GM21825 (cell line): ENCODE measurements at regions not wholly inside any gene's neighbourhood (a gene's known extent, or its start where the extent isn't known, plus 50 kb on each side); places are given as distances from the start of the nearest gene placed in this dataset.
A peak's percentile ranks its signal among the peaks of the same experiment; 100 is the strongest.

Experiments
- ATAC-seq: cut with Tn5 transposase; IDR thresholded peaks from one replicate; pipeline ENCODE4 v1.9.1; 2021; ENCODE audit warnings: mild to moderate bottlenecking, moderate library complexity; ENCODE audit not compliant: unreplicated experiment

DNA sequence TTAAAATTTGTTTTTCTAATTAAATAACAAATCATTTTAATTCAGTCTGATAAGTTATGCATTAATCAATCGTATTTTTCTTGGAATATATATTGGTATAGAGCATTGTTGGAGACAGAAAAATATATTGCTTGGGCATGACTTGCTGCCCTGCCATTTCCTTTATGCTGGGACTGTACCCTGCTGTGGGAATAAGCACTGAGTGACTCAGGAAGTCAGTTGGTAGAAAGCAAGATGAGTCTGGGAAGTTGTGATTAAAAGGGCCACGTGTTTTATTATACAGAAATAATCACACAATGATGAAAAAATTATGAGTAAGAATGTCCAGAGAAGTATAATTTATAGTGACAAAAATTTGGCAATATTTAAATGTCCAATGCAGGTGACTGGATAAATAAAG, 139.5 kb downstream of the KIF18A start:
- no peak for ATAC-seq

DNA sequence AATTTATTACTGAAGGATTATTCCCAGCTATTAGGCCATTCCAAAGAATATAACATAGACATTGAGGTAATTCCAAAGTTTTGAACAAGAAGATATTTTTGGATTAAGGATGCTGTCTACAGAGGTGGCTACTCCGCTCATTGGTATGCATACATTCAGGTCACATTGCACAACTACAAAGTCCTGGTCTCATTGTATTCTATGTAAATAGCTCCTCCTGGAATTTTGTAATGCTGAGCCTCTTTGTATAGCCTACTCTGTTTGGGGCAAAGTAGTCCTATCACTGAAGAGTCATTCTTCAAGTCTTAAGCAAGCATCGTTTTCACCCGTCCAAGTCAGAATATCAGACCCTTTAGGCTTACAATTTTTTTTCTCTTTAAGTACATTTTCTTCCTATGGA, 142.4 kb downstream of the KIF18A start:
- no peak for ATAC-seq

DNA sequence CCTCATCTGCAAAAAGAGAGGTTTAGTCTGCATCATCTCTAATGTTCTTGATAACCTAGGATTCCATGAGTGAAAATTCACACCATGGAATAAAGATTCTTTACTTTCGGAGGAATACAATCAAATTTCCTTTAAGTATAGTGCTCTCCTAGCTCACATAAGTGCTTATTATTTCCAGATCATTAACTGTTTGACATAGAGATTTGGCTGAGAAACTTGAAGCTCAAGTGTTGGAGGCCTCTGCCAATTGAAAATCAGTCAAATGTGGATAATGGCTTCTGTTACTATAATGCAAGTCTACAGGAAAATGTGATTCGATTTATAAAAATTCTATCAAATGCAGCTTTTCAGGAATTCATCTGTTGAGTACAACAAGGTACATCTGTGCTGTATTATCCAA, 144.6 kb downstream of the KIF18A start:
- no peak for ATAC-seq

GRCh38 chr11:27949951-27950738, 157.8 kb downstream of the KIF18A start:
- ATAC-seq, result no peak

DNA sequence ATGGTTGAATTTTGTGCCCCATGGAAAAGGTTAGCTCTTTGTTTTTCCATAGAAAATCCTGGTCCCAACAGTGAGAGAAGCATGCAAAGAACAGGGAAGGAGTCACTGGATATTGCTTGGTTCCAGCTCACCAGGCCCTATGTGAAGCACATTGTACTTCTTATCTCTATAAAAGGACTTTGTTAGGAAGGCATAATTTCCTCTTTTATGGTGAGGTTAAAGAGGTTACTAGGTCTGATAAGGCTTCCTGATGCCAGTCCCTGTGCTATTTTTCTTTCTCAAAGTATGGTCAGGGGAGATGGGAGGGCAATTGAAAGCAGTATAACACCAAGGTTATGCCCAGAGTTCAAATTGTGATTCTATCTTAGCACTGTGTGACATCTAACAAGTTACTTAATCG, 162.6 kb downstream of the KIF18A start:
- no peak for ATAC-seq

- no peak for ATAC-seq
Observed at GRCh38 chr11:27938011-27938410, 169.9 kb downstream of the KIF18A start.

GRCh38 chr11:27934830-27935145, 173.2 kb downstream of the KIF18A start:
- no peak for ATAC-seq

GRCh38 chr11:27933992-27934829, 173.7 kb downstream of the KIF18A start:
- ATAC-seq, result no peak

GRCh38 chr11:27931770-27932169, 176.2 kb downstream of the KIF18A start:
- ATAC-seq, result no peak

DNA sequence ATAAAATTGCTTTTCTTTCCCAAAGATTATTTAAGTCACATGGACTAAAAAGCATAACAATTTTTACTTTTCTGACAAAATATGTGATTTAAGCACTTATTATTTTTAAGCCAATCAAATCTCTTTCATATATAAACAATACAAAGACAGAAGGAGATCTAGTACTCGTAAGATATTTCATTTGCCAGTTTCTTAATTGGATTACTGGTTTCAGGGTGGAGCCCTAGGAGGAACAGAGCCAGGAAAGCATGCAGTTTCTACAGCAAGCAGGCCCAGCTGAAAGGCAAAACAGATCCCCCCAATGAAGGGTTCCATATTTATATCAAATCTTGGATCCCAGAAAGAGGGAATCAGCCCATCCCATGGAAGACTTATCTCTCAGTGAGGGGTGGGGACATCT, 177.0 kb downstream of the KIF18A start:
- ATAC-seq, result no peak

GRCh38 chr11:27928809-27929208, 179.1 kb downstream of the KIF18A start:
- ATAC-seq, result no peak

DNA sequence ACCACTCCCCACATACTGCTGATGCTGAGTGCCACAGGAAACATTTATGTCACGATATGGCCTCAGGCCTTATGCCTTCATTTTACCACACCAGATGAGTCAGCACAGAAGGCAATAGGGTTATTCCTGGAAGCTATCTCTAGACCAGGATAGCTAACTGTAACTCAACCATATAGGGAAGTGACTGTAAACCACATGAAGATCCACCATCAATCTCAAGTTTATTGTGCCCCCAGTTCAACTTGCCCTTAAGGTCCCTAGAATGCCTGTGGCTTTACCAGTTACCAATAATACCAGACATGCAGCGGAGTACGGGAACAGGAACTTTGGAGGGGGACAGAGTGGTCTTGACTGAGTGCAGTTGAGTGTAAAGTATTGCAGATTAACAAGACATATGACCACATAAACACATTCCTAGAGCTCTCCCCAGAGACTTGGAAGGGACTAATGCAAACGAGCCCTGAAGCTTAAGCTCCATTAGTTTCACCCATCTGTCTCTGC, 180.9 kb downstream of the KIF18A start:
- no peak for ATAC-seq

DNA sequence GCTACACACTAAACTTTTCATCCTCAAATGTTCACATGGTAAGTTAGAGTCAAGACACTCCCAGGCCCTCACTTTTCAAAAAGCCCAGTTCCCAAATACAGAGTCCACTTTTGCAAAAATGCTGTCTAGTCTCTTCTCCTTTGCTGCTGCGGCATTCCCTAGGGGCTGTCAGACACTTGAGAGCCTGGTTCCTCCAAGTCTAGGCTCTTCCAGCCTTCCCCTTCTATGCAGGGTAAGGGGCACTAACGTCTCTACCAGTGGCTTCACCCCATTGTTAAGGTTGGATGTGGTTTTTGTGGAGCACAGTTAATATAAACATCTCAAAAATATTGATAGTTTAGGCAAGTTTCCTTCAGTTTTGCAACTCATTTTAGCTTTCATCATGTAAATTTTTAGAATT, 181.5 kb downstream of the KIF18A start:
- ATAC-seq, result no peak

GRCh38 chr11:27921472-27921871, 186.5 kb downstream of the KIF18A start:
- ATAC-seq, result no peak

DNA sequence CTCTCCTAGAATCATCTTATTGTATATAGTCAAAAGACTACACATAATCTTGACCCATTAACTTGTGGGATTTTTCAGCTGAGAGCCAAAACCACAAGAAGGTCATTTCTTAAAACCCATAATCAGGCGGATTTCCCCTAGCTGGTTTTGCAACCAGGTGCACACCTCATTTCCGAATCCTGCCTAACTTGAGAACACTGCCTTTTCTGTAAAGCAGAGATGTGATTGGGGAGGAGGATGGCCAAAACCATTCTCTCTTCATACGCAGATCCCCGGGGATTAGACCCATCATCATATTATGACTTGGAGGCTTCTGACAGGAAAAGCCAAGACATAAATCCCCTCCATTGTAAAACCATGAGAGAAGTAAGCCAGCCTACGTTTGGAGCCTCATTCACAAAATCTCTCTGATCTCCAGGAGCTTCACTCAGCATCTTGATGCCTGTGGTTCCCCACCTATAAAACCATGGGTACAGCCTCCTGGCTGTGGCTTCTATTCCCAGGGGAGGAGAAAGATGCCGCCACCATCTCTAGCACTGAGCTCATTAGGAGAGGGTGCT, 191.3 kb downstream of the KIF18A start:
- peak; percentile 91 for ATAC-seq

DNA sequence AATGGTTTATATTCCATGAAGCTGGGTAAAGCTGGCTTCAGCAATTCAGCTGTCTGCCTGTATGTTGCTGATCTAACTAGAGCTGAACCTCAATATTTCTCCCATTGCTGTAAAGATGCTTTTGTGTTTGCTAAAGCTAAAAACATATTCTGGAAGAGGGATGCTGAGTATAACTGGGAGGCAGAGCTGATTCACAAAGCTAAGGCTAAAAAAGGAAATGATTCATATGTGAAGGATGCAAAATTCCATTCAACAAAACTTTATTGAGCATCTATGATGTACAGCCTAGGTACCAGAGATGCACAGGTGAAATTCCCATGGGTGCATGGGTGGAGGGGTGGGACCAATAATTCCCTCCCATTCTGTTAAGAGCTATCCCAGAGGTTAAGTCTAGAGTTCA, 193.9 kb downstream of the KIF18A start:
- no peak for ATAC-seq

GRCh38 chr11:27913650-27914049, 194.3 kb downstream of the KIF18A start:
- no peak for ATAC-seq

DNA sequence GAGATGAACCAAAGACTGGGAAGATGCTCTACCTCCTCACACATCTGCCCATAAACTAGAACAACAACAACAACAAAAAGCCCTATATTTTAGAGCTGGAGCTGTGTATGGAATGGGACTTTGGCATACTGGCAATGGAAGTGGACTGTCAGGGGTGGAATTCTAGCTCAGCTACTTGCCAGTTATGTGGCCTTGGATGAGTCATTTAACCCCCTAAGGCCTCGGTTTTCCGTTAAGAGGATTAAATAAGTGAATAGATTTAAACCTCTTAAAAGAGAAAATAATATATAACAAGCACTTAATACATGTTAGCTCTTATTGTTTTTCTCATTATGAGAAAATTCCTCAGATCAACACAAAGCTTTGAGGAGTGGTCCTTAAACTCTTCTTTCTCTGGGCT, 195.0 kb downstream of the KIF18A start:
- no peak for ATAC-seq

- no peak for ATAC-seq
Observed at GRCh38 chr11:27910186-27910931, 197.6 kb downstream of the KIF18A start.

DNA sequence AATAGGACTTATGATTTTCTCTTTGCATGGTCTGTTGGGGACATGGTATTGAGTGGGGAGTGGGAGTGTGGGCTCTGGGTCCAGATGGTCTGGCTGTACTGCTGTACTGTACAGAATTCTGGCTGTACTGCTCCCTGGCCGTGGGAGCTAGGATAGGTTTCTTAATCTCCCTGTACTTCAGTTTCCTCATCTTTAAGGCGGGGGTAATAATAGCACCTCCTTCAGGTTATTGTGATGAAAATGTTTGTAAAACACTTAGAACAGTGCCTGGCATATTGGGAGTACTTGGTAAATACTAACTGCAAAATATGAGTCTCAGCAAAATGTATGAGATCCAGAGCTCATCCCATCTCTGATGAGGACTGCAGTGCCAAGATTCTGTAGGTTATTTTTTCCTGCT, 198.6 kb downstream of the KIF18A start:
- no peak for ATAC-seq

GRCh38 chr11:27908621-27909020, 199.3 kb downstream of the KIF18A start:
- ATAC-seq, result no peak
